ENCODE measurements at regions not wholly inside any gene's neighbourhood (a gene's known extent, or its start where the extent isn't known, plus 50 kb on each side); places are given as distances from the start of the nearest gene placed in this dataset.

DNA sequence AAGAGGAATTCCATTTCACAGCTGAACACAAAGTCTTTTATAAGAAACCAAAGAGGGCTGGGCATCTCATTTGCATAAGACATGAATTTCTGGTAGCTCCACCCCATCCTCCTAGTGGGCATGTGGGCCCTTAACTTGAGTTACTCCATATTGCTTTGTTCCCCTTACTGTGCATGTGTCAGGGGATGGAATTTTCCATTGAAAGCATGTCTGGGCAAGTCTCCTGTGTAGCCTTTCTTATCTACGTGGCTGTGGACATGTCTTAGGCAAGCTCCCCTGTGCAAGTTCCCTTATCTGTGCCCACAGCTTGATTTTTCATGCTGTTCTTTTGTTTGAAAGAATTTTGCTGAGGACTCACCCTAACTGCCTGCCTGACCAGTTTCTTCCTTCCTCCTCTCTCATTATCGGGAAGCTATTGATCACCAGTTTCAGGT, 123.5 kb upstream of the JADE1 start:
- no TSS peak for BruUV-seq (replicated peaks)
- no peaks in the 10 kb centered on the region for H3K9me1 ChIP-seq (ENCODE audit: control insufficient read depth, insufficient read depth, low read length)
- peaks cover 20% of the 10 kb centered on the region for H3K9me3 ChIP-seq (replicated peaks; ENCODE audit: control insufficient read depth, insufficient read depth, low read depth, low read length)
- peak overlapping the region; percentile 61 for H2AFZ ChIP-seq (ENCODE audit: low read depth, low read length)
- intact Hi-C loops (cut with micrococcal nuclease) (no loop called here), in situ Hi-C loops (cut with MboI) (no loop called here)
- H4K20me1 ChIP-seq (replicated peaks; ENCODE audit: control insufficient read depth, insufficient read depth, low read length) = no peaks in the 10 kb centered on the region
- no peaks in the 10 kb centered on the region for H3K27me3 ChIP-seq (ENCODE audit: control insufficient read depth in 2 of 2, insufficient read depth in 2 of 2, low read length in 2 of 2)
- H3K4me3 ChIP-seq = no peak overlapping the region
- peaks cover 0 to 9% of the 10 kb centered on the region in 2 experiments; a peak in 3 of 5 replicates for H3K4me1 ChIP-seq (replicated peaks in 1 of 2; ENCODE audit: control insufficient read depth in 2 of 2, insufficient read depth in 2 of 2, low read length in 2 of 2)
- no peaks in the 10 kb centered on the region for H3K79me2 ChIP-seq (ENCODE audit: control insufficient read depth, insufficient read depth, low read length)
- H3K36me3 ChIP-seq (ENCODE audit: control insufficient read depth, insufficient read depth, low read length) = no peaks in the 10 kb centered on the region
- no peak overlapping the region for H3K4me2 ChIP-seq (ENCODE audit: insufficient read depth, low read length)
- peak overlapping the region; percentile 12; the same call in 1 of the 3 replicates for H3K27ac ChIP-seq (ENCODE audit: extremely low read depth, low read depth, low read length)
- ChIA-PET CTCF (ENCODE audit: low intra/inter-chr PET ratio) (no interaction called here), POLR2A (interaction anchor here (1.4 kb wide), 1 partner anchor 133 kb away, joined by 5 read pairs; no protein-coding TSS in a partner anchor)
- FAIRE-seq (peak; percentile 63), ATAC-seq (peak; percentile 55), DNase-seq (ENCODE audit: extremely low read depth in 1 of 4, low spot score in 3 of 4) (peak in 1 of 4 experiments; percentile 71)
- no peak overlapping the region for H3K9ac ChIP-seq (ENCODE audit: insufficient read depth in 1 of 2, low read depth in 2 of 2, low read length in 2 of 2)
- 23% methylated on average over 2 of the region's 2 CpGs for WGBS (ENCODE audit: insufficient coverage, low coverage, missing lambda C conversion rate)
- TF ChIP-seq ZNF174 (CRISPR knock-in tag; IDR thresholded peaks at IDR 0.05) (no peak), CBX5 (IDR thresholded peaks at IDR 0.05; ENCODE audit: borderline replicate concordance, low read depth) (0 out of 2 replicates have a peak, but pooled peaks have one; percentile 66), ZNF12 (CRISPR knock-in tag; IDR thresholded peaks at IDR 0.05) (no peak), PYGO2 (tag; IDR thresholded peaks at IDR 0.05) (no peak), TRIM28 (IDR thresholded peaks at IDR 0.05) (peak; percentile 92), NFIC (IDR thresholded peaks at IDR 0.05) (peak; percentile 56; the same call in 1 of the 2 replicates), SREBF1 (IDR thresholded peaks at IDR 0.05; ENCODE audit: borderline replicate concordance, low read depth, low read length) (no peak), HMG20B (CRISPR knock-in tag; IDR thresholded peaks at IDR 0.05) (no peak), CREBBP (IDR thresholded peaks at IDR 0.05; ENCODE audit: low read depth, low read length) (no peak), NR2C2 (CRISPR knock-in tag; IDR thresholded peaks at IDR 0.05) (no peak), NR2C2 (tag; IDR thresholded peaks at IDR 0.05) (peak; percentile 16; the same call in 1 of the 2 replicates), DIDO1 (tag; IDR thresholded peaks at IDR 0.05; ENCODE audit: low read depth) (peak; percentile 46; the same call in 1 of the 2 replicates)
- TF ChIP-seq, protein P1, sequence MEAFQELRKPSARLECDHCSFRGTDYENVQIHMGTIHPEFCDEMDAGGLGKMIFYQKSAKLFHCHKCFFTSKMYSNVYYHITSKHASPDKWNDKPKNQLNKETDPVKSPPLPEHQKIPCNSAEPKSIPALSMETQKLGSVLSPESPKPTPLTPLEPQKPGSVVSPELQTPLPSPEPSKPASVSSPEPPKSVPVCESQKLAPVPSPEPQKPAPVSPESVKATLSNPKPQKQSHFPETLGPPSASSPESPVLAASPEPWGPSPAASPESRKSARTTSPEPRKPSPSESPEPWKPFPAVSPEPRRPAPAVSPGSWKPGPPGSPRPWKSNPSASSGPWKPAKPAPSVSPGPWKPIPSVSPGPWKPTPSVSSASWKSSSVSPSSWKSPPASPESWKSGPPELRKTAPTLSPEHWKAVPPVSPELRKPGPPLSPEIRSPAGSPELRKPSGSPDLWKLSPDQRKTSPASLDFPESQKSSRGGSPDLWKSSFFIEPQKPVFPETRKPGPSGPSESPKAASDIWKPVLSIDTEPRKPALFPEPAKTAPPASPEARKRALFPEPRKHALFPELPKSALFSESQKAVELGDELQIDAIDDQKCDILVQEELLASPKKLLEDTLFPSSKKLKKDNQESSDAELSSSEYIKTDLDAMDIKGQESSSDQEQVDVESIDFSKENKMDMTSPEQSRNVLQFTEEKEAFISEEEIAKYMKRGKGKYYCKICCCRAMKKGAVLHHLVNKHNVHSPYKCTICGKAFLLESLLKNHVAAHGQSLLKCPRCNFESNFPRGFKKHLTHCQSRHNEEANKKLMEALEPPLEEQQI (IDR thresholded peaks at IDR 0.05) = peak; percentile 87
- TF ChIP-seq, protein P2, sequence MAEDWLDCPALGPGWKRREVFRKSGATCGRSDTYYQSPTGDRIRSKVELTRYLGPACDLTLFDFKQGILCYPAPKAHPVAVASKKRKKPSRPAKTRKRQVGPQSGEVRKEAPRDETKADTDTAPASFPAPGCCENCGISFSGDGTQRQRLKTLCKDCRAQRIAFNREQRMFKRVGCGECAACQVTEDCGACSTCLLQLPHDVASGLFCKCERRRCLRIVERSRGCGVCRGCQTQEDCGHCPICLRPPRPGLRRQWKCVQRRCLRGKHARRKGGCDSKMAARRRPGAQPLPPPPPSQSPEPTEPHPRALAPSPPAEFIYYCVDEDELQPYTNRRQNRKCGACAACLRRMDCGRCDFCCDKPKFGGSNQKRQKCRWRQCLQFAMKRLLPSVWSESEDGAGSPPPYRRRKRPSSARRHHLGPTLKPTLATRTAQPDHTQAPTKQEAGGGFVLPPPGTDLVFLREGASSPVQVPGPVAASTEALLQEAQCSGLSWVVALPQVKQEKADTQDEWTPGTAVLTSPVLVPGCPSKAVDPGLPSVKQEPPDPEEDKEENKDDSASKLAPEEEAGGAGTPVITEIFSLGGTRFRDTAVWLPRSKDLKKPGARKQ (CRISPR knock-in tag; IDR thresholded peaks at IDR 0.05) = no peak
- TF ChIP-seq, protein P3, sequence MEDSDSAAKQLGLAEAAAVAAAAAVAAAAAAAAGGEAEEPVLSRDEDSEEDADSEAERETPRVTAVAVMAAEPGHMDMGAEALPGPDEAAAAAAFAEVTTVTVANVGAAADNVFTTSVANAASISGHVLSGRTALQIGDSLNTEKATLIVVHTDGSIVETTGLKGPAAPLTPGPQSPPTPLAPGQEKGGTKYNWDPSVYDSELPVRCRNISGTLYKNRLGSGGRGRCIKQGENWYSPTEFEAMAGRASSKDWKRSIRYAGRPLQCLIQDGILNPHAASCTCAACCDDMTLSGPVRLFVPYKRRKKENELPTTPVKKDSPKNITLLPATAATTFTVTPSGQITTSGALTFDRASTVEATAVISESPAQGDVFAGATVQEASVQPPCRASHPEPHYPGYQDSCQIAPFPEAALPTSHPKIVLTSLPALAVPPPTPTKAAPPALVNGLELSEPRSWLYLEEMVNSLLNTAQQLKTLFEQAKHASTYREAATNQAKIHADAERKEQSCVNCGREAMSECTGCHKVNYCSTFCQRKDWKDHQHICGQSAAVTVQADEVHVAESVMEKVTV (CRISPR knock-in tag; IDR thresholded peaks at IDR 0.05) = no peak
